ENCODE measurements at regions not wholly inside any gene's neighbourhood (a gene's known extent, or its start where the extent isn't known, plus 50 kb on each side); places are given as distances from the start of the nearest gene placed in this dataset.
"Not testable (repeated sequence)": the region's sequence is repeated elsewhere in the genome, so short reads cannot be mapped to it uniquely, and the experiment has no call there.

DNA sequence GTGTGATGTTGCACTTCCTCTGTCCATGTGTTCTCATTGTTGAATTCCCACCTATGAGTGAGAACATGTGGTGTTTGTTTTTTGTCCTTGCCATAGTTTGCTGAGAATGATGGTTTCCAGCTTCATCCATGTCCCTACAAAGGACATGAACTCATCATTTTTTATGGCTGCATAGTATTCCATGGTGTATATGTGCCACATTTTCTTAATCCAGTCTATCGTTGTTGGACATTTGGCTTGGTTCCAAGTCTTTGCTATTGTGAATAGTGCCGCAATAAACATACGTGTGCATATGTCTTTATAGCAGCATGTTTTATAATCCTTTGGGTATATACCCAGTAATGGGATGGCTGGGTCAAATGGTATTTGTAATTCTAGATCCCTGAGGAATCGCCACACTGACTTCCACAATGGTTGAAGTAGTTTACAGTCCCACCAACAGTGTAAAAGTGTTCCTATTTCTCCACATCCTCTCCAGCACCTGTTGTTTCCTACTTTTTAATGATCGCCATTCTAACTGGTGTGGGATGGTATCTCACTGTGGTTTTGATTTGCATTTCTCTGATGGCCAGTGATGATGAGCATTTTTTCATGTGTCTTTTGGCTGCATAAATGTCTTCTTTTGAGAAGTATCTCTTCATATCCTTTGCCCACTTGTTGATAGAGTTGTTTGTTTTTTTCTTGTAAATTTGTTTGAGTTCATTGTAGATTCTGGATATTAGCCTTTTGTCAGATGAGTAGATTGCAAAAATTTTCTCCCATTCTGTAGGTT lies 463.6 kb downstream of the RPS6KC1 start:
- intact Hi-C loops (cut with DNase I) = not testable (repeated sequence)

DNA sequence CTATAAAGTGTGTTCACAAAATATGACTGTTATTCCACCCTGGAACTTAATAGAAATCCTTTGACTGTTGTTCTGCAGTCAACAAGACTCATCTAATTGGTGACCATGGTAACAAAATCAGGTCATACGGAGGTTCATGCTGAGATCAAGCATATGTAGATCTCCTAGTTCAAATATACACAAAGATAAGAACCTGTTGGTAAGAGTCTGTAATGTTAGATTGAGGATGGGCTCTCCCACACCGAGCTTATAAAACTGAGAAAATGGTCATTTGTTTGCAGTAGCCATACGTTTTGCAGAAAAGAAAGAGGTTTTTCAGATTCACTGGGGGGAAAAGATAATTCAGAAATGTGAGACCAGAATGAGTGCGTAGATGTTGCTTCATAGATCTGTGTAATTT lies 468.1 kb downstream of the RPS6KC1 start:
- intact Hi-C loops (cut with DNase I) = no loop called here
- DNase-seq (ENCODE audit: low spot score) = no peak

More for the DNA sequence above, 463.6 kb downstream of the RPS6KC1 start:
- DNase-seq (ENCODE audit: low spot score) = not testable (repeated sequence)

DNA sequence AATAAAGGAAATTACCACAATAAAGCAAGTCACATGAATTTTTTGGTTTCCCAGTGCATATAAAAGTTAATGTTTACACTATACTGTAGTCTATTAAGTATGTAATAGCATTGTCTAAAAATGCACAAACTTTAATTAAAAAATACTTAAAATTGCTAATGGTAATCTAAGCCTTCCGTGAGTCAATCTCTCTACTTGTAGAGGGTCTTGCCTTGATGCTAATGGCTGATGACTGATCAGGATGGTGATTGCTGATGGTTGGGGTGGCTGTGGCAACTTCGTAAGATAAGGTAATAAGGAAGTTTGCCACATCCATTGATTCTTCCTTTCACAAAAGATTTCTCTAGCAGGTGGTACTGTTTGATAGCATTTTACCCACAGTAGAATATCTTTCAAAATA lies 466.6 kb upstream of the PROX1 start:
- no peak for DNase-seq (ENCODE audit: low spot score)
- intact Hi-C loops (cut with DNase I) = no loop called here

DNA sequence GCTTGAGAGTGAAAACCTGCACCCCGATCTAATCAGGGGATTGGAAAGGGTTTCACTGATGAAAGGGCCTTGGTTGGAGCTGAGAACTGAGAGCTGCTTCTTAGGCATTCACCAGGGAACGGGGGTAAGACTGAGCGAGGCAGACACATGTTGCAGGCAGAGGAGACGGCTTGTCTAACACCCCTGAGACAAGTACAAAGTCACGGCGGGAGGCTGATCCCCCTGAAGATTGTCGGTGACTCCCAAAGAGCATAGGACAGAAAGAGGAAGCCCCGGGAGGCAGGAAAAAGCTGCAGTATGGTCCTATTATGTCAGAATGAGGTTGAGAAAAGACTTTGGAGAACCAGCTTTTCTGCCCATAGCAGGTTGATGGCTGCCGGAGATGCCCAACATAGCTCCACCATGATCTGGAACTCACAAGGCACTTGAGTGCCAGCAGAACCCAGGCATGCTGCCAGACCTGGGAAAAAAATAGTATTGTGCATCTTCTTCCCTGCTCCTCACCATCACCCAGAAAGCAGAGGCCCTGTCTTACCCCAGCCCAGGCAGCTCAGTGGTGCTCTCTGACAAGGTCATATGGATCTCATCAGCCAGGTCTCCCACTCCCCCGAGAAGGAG lies 463.9 kb upstream of the PROX1 start:
- intact Hi-C loops (cut with DNase I) = no loop called here
- DNase-seq (ENCODE audit: low spot score) = no peak

DNA sequence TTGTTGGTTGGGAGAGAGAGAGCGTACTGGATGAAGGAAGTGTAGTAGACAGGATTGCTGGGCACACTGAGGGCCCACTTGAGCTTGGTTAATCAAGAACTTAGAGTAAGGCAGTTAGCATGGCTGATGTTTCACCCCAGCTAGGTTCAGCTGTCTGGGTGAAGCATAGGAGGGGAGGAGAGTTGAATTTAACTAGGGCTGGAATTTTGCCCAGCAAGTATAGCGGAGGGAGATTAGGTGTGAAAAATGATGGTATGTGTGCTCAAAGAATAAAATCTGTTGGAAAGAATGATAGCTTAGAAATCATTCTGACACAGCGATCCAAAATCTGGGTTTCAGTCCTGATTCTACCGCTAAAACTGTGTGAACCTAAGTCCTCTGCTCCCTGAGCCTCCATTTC lies 461.5 kb upstream of the PROX1 start:
- DNase-seq (ENCODE audit: low spot score) = no peak
- intact Hi-C loops (cut with DNase I) = loop anchor here in 1 of 2 donors (2.0 kb wide), 1 partner anchor 74 kb away; no protein-coding TSS in a partner anchor

DNA sequence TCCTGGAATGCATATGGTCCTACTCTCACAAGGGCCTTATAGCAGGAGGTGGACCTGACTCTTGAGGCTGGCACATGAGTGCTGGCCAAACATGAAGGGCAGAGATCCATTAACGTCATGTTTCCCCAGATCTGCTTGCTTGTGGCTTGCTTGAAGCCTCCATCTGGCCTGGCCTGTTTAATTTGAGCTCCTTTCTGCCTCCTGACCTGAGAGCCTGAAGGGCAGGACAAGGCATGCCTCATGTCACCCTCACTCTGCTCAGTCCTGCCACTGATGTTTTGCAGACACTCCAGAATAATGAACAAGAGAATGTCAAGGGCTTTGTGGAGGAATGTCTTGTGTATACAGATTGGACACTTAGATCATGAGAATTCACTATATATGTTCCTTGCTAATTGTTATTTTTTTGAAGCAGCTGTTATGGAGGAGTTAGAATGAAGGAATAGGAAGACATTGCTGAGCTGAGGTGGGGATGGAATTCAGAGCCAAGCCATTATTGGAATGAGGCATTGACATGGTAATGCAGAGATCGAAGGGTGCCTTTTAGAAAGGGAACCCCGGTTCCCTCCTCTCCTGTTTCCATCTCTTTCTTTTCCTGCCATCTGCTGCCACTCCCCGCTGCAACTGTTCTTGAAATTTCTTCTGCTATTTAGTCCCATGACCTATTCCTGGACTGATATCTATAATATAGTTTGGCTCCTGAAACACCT lies 457.0 kb upstream of the PROX1 start:
- no peak for DNase-seq (ENCODE audit: low spot score)
- intact Hi-C loops (cut with DNase I) = loop anchor here in 1 of 2 donors (10.0 kb wide), 1 partner anchor 1964 kb away; no protein-coding TSS in a partner anchor

DNA sequence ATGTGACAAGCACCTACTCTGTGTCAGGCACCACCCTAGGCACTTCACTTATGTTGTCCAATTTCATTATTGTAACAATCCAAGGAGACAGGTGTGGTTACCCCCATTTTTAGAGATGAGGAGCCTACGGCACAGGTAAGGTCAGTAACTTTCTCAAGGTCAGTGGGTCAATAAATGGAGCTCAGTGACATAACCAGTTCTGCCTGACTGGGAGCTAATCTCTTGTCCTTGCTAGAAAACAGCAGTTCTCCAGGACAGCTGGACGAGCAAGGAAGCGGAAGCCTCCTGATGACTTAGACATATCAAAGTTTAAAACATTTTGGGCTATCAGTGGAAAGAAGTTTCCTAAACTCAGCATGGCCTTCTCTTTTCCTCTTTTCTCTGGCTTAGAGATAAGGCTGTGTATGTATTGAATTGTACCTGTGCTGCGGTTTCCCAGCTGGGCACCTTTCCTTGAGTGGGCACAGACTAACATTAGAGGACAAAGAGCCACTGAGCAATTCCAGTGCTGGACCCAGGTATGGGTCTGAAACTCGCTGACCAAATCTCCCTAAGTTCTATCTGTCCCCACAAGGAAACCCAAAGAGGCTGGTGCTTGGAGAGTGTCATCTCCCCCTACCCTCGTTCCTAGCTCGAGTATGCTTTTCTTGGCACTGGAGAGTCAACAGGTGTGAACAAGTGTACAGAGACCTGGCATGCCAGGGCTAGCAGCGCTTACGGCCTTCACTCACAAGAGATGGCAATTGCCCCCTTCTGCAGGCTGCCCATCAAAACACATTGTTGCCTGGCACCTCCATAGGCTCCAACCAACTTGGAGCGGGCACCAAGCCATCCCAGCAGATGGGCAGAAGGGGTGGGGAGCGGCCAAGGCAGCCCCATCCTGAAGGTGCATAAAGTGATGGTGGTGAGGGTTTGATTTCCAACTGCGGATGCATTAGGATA lies 456.1 kb upstream of the PROX1 start:
- no peak for DNase-seq (ENCODE audit: low spot score)
- intact Hi-C loops (cut with DNase I) = loop anchor here in 1 of 2 donors (10.0 kb wide), 1 partner anchor 1963 kb away; no protein-coding TSS in a partner anchor

DNA sequence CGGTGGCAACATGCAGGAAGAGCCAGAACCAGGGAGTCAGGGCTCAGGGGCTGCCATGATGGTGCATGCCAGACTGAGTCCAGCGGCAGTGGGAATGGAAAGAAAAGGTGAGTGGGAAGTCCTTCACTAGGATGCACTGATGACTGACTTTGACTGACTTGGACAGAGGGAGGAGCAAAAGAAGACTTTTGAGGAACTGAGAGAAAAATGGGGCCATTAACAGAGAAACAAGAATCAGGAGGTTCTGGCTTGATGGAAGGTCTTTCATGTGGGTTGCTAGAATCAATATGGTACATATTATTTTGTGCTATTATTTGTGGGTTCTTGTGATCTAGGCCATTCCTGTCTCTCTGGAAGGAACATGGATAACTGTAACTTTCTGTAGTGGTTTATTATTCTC lies 454.6 kb upstream of the PROX1 start:
- intact Hi-C loops (cut with DNase I) = loop anchor here in 1 of 2 donors (10.0 kb wide), 1 partner anchor 1962 kb away; no protein-coding TSS in a partner anchor
- no peak for DNase-seq (ENCODE audit: low spot score)

DNA sequence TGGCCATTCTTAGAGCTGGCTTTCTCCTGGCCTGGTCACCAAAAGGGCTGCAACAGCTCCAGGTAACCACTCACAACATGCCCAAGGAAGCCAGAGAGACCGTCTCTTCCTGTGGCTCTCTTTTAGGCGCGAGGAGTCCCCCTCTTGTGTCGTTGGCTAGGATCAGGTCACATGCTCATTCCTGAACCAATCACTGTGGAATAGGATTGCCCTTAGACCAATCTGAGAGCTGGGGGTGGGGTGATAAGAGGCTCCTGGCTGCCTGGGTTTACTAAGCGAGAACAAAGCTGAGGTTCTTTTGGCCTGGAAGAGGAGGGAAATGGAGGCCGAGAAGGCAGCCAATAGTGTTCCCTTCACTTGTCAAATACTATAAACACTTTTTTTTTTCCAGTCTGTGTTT lies 452.1 kb upstream of the PROX1 start:
- no peak for DNase-seq (ENCODE audit: low spot score)
- intact Hi-C loops (cut with DNase I) = loop anchor here in 1 of 2 donors (10.0 kb wide), 1 partner anchor 1959 kb away; no protein-coding TSS in a partner anchor

DNA sequence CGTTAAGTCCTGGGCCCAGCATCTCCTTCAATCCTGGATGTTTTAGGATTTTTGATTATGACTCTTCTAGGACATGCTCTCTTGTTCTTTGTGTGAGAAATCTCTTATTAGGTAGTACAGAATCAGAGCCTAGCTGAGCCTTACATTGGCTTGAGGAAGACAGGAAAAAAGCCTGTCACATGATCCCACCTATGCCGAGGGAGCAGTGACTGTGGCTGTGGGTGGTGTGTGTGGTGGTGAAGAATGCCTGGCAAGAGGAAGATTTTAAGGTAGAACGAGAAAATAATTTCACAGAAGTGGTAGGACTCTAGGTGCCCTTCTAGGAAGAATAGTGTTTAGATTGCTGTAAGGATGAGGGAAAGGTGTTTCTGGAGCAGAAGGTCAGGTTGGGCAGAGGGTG lies 449.5 kb upstream of the PROX1 start:
- no peak for DNase-seq (ENCODE audit: low spot score)
- intact Hi-C loops (cut with DNase I) = loop anchor here in 1 of 2 donors (10.0 kb wide), 1 partner anchor 1957 kb away; no protein-coding TSS in a partner anchor

DNA sequence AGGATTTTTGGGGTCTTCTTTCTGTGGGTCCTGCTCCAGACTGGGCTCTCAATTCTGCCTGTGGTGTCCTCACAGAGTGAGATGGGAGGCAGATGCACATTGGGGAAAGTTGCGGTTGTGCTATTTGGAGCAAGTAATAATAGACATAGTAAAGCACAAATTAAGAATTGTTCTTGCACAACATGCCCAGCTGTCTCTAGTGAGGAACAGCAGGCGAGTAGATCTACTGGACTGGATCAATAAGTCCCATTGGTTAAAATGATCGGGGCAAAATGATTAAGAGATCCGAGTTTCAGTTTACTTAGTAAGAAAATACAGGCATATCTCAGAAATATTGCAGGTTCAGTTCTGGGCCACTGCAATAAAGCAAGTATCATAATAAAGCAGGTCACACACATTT lies 448.3 kb upstream of the PROX1 start:
- intact Hi-C loops (cut with DNase I) = loop anchor here in 1 of 2 donors (10.0 kb wide), 1 partner anchor 1955 kb away; no protein-coding TSS in a partner anchor
- no peak for DNase-seq (ENCODE audit: low spot score)

DNA sequence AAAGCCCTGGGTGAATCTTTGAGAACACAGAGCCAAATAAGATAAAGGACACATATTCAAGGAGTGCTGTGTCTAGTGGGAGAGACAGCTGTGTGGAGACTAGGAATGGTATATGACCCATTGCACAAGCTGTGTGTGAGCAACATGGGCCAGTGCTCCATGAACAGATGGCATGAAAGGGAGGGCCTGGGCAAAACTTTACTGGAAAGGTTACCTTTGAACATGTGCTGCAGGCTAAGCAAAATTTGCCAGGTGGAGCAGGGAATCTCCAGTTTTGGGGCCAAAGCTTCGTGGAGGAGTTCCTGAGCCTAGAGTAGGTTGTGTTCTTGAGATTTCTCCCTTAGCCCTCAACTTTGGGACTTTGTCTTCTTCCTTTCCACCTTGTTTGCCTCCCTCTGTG lies 446.1 kb upstream of the PROX1 start:
- intact Hi-C loops (cut with DNase I) = no loop called here
- DNase-seq (ENCODE audit: low spot score) = no peak

DNA sequence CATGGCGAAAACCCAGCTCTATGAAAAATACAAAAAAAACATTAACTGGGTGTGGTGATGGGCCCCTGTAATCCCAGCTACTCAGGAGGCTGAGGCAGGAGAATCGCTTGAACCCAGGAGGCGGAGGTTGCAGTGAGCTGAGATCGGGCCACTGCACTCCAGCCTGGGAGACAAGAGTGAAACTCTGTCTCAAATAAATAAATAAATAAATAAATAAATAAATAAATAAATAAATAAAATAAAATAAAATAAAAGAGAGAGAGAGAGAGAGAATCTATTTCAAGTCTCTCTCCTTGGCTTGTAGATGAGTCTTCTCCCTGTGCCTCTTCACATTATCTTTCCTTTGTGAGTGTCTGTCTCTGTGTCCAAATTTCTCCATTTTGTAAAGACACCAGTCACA lies 442.6 kb upstream of the PROX1 start:
- DNase-seq (ENCODE audit: low spot score); intact Hi-C loops (cut with DNase I): not testable (repeated sequence)

DNA sequence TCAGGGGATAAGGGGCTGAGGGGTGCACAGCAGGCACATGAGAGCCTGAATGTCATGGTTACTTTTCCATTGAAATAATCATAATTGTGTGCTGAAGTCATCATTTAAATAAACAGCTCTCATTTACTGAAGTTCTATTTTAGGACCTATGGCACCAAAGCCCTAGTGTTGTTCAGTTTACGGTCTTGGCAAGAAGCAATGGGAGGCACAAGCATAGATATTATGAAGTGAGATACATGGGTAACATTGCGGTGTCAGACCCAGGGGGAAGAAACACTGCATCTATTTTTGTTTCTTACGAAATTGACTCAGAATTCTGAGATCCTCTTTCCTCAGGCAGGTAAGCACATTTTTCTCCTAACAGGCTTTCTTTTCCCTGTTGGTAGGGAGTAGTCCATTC lies 437.8 kb upstream of the PROX1 start:
- DNase-seq (ENCODE audit: low spot score) = no peak
- intact Hi-C loops (cut with DNase I) = no loop called here

DNA sequence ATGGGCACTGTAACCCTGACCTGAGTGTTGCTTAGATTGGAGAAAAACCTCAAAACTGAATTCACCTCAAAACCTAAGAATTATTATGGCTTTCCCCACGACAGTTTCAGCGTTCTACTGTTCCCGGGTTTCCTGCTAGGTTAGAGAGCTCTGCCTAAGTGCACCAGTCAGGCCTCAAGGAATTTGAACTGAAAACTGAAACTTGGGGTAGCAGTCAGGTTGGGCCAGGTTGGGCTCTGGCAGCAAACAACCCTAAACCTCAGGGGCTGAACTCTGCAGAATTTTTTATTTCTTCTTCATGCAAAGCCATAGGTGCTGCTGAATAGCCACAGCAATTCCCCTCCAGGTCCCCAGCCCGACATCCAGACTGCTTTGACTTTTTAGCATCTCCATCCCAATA lies 437.0 kb upstream of the PROX1 start:
- intact Hi-C loops (cut with DNase I) = no loop called here

DNA sequence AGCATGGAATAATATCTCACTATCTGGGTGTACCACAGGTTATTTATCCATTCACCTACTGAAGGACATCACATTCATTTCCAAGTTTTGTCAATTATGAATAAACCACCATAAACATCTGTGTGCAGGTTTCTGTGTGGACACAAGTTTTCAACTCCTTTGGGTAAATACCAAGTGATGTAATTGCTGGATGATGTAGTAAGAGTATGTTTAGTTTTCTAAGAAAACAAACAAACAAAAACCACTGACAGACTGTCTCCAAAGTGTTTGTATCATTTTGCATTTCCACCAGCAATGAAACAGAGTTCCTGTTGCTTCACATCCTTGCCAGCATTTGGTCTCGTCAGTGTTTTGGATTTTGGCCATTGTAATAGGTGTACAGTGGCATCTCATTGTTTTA lies 435.7 kb upstream of the PROX1 start:
- intact Hi-C loops (cut with DNase I) = no loop called here
- no peak for DNase-seq (ENCODE audit: low spot score)

More for the DNA sequence above, 437.0 kb upstream of the PROX1 start:
- DNase-seq (ENCODE audit: low spot score) = no peak

DNA sequence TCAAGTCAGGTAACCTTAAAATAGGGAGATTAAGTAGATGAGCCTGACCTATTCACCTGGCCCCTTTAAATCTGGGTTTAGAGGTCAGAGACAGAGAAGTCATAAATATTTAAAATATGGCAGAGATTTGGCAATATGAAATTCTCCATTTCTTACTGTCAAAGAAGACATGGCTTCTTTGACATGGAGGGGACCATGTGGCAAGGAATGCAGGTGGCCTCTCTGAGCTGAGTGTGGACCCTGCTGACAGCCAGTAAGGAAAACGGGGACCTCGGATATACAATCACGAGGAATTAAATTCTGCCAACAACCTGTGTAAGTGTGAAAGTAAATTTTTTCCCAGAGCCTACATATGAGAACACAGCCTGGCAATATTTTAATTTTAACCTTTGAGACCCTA lies 427.5 kb upstream of the PROX1 start:
- no peak for DNase-seq (ENCODE audit: low spot score)
- intact Hi-C loops (cut with DNase I) = no loop called here

DNA sequence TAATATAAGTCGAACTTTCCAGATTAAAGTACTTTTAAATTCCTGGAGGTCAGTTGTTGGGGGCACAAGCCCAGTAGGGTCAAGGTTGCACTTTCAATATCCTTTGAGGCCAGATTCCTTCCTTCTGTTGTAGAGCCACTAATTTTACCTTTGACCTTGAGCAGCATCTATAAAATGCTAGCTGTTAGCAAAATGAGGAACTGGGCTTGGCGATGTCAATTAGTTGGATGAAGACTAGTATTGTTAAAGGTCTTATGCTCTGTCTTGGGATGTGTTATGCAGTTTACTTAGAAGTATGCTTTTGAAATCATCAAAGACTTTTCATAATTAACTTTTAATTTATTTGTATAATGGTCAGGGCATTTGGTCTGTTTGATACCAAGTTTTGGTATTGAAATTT lies 425.9 kb upstream of the PROX1 start:
- intact Hi-C loops (cut with DNase I) = no loop called here
- no peak for DNase-seq (ENCODE audit: low spot score)

DNA sequence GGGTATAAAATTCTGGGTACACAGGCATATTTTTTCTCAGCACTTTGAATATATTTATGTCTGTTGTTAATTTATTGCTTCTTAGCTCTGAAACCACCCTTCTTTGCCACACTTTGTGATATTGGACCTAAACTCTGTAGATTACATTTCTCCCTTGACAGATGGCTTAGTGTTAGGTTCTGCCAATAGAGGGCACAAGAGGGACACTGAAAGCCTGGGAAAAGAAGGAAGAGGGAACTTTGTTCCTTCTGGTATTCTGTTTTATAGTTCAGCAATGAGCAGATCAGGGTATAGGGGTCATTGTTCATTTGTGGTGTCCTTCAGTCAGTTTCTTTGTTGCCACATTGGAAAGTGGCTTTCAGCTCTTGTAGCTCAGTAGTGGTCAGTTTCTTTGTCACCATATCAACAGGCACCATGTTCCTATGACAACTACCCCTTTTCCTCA lies 423.5 kb upstream of the PROX1 start:
- no peak for DNase-seq (ENCODE audit: low spot score)
- intact Hi-C loops (cut with DNase I) = no loop called here

Data from posterior vena cava (tissue), 2 donors.